ENCODE measurements at regions not wholly inside any gene's neighbourhood (a gene's known extent, or its start where the extent isn't known, plus 50 kb on each side); places are given as distances from the start of the nearest gene placed in this dataset.
A peak's percentile ranks its signal among the peaks of the same experiment; 100 is the strongest.

- FAIRE-seq (no peak), DNase-seq (ENCODE audit: extremely low spot score, insufficient read length, low read depth) (no peak)
These were observed 149.7 kb upstream of the ZFHX3 start for GRCh38 chr16:73197598-73197997.

GRCh38 chr16:73196670-73197069, 148.7 kb upstream of the ZFHX3 start:
- DNase-seq (ENCODE audit: extremely low spot score, insufficient read length, low read depth) (peak; percentile 36), FAIRE-seq (peak; percentile 36)

- FAIRE-seq (no peak), DNase-seq (ENCODE audit: extremely low spot score, insufficient read length, low read depth) (no peak)
These were observed 145.5 kb upstream of the ZFHX3 start for GRCh38 chr16:73193464-73193863.

GRCh38 chr16:73192232-73192894, 144.4 kb upstream of the ZFHX3 start:
- FAIRE-seq: no peak
- no peak for DNase-seq (ENCODE audit: extremely low spot score, insufficient read length, low read depth)

GRCh38 chr16:73191660-73192046, 143.7 kb upstream of the ZFHX3 start:
- no peak for DNase-seq (ENCODE audit: extremely low spot score, insufficient read length, low read depth)
- FAIRE-seq: no peak

GRCh38 chr16:73190688-73191659, 143.0 kb upstream of the ZFHX3 start:
- DNase-seq (ENCODE audit: extremely low spot score, insufficient read length, low read depth) (no peak), FAIRE-seq (no peak)

- no peak for FAIRE-seq
- DNase-seq (ENCODE audit: extremely low spot score, insufficient read length, low read depth): no peak
These were observed 142.3 kb upstream of the ZFHX3 start for GRCh38 chr16:73190256-73190655.

- DNase-seq (ENCODE audit: extremely low spot score, insufficient read length, low read depth) (no peak), FAIRE-seq (no peak)
These were observed 141.2 kb upstream of the ZFHX3 start for GRCh38 chr16:73189136-73189535.

- FAIRE-seq: no peak
These were observed 139.0 kb upstream of the ZFHX3 start for GRCh38 chr16:73186752-73187601.

GRCh38 chr16:73185737-73186136, 137.8 kb upstream of the ZFHX3 start:
- FAIRE-seq (no peak), DNase-seq (ENCODE audit: extremely low spot score, insufficient read length, low read depth) (no peak)

More at GRCh38 chr16:73186752-73187601, 139.0 kb upstream of the ZFHX3 start:
- DNase-seq (ENCODE audit: extremely low spot score, insufficient read length, low read depth): no peak

GRCh38 chr16:73183611-73184092, 135.7 kb upstream of the ZFHX3 start:
- DNase-seq (ENCODE audit: extremely low spot score, insufficient read length, low read depth) (no peak), FAIRE-seq (no peak)

- FAIRE-seq (no peak), DNase-seq (ENCODE audit: extremely low spot score, insufficient read length, low read depth) (no peak)
These were observed 131.9 kb upstream of the ZFHX3 start for GRCh38 chr16:73179705-73180331.

GRCh38 chr16:73177729-73178295, 129.9 kb upstream of the ZFHX3 start:
- FAIRE-seq: no peak
- no peak for DNase-seq (ENCODE audit: extremely low spot score, insufficient read length, low read depth)

- FAIRE-seq (no peak), DNase-seq (ENCODE audit: extremely low spot score, insufficient read length, low read depth) (no peak)
These were observed 128.7 kb upstream of the ZFHX3 start for GRCh38 chr16:73176577-73177013.

GRCh38 chr16:73172973-73173709, 125.2 kb upstream of the ZFHX3 start:
- DNase-seq (ENCODE audit: extremely low spot score, insufficient read length, low read depth): no peak
- no peak for FAIRE-seq

GRCh38 chr16:73172241-73172972, 124.5 kb upstream of the ZFHX3 start:
- FAIRE-seq (no peak), DNase-seq (ENCODE audit: extremely low spot score, insufficient read length, low read depth) (no peak)

- no peak for FAIRE-seq
- DNase-seq (ENCODE audit: extremely low spot score, insufficient read length, low read depth): no peak
These were observed 123.9 kb upstream of the ZFHX3 start for GRCh38 chr16:73171901-73172240.

GRCh38 chr16:73171380-73171779, 123.5 kb upstream of the ZFHX3 start:
- no peak for FAIRE-seq

More at GRCh38 chr16:73171380-73171779, 123.5 kb upstream of the ZFHX3 start:
- DNase-seq (ENCODE audit: extremely low spot score, insufficient read length, low read depth): no peak
